ENCODE measurements at regions not wholly inside any gene's neighbourhood (a gene's known extent, or its start where the extent isn't known, plus 50 kb on each side); places are given as distances from the start of the nearest gene placed in this dataset.

- no peaks in the 10 kb centered on the region for H3K4me1 Mint-ChIP-seq (ENCODE audit: low read depth, unreplicated experiment)
- no peaks in the 10 kb centered on the region for H3K36me3 Mint-ChIP-seq (ENCODE audit: low read depth, unreplicated experiment)
- H3K9me3 Mint-ChIP-seq (ENCODE audit: unreplicated experiment) = peaks cover 3% of the 10 kb centered on the region
- H3K27me3 Mint-ChIP-seq (ENCODE audit: low read depth, unreplicated experiment) = no peaks in the 10 kb centered on the region
- TF ChIP-seq EZH2 (IDR thresholded peaks at IDR 0.05; ENCODE audit: insufficient read depth, low read length) = no peak
- TF ChIP-seq CTCF (IDR thresholded peaks at IDR 0.05; ENCODE audit: insufficient read depth, low read depth, low read length) = no peak
- H3K4me3 ChIP-seq (ENCODE audit: insufficient read depth, low read depth, low read length) = no peak overlapping the region
- H4K20me1 ChIP-seq (ENCODE audit: insufficient read depth, low read length) = no peaks in the 10 kb centered on the region
- H3K79me2 ChIP-seq (ENCODE audit: insufficient read depth, low read length) = no peaks in the 10 kb centered on the region
- H3K36me3 ChIP-seq (ENCODE audit: insufficient read depth, low read length) = no peaks in the 10 kb centered on the region
- no peak overlapping the region for H3K9ac ChIP-seq (ENCODE audit: low read length)
- no peaks in the 10 kb centered on the region for H3K9me3 ChIP-seq (ENCODE audit: insufficient read depth, low read depth, low read length)
- no peak for FAIRE-seq
- no peak overlapping the region for H3K27ac Mint-ChIP-seq (ENCODE audit: unreplicated experiment)
- DNase-seq (ENCODE audit: low read depth) = no peak
- H3K4me3 Mint-ChIP-seq (ENCODE audit: unreplicated experiment) = no peak overlapping the region
- no peaks in the 10 kb centered on the region for H3K27me3 ChIP-seq (ENCODE audit: insufficient read depth, low read length)
- H3K27ac ChIP-seq (ENCODE audit: low read depth, low read length) = no peak overlapping the region
- H3K4me2 ChIP-seq (ENCODE audit: low read length) = no peak overlapping the region
- no peaks in the 10 kb centered on the region for H3K4me1 ChIP-seq (ENCODE audit: insufficient read depth, low read length)
- H2AFZ ChIP-seq (ENCODE audit: low read depth, low read length) = no peak overlapping the region
Observed at GRCh38 chr7:138382862-138383565, 77.0 kb upstream of the TRIM24 start.

- Mint-ChIP-seq H3K4me3 (ENCODE audit: unreplicated experiment) (no peak overlapping the region), H3K9me3 (ENCODE audit: unreplicated experiment) (no peaks in the 10 kb centered on the region), H3K27me3 (ENCODE audit: low read depth, unreplicated experiment) (no peaks in the 10 kb centered on the region), H3K4me1 (ENCODE audit: low read depth, unreplicated experiment) (no peaks in the 10 kb centered on the region), H3K36me3 (ENCODE audit: low read depth, unreplicated experiment) (no peaks in the 10 kb centered on the region), H3K27ac (ENCODE audit: unreplicated experiment) (no peak overlapping the region)
- no peaks in the 10 kb centered on the region for H3K4me1 ChIP-seq (ENCODE audit: insufficient read depth, low read length)
- no peaks in the 10 kb centered on the region for H4K20me1 ChIP-seq (ENCODE audit: insufficient read depth, low read length)
- no peaks in the 10 kb centered on the region for H3K79me2 ChIP-seq (ENCODE audit: insufficient read depth, low read length)
- H3K27ac ChIP-seq (ENCODE audit: low read depth, low read length) = no peak overlapping the region
- H3K9ac ChIP-seq (ENCODE audit: low read length) = no peak overlapping the region
- FAIRE-seq (no peak), DNase-seq (ENCODE audit: low read depth) (no peak)
- no peaks in the 10 kb centered on the region for H3K9me3 ChIP-seq (ENCODE audit: insufficient read depth, low read depth, low read length)
- TF ChIP-seq EZH2 (IDR thresholded peaks at IDR 0.05; ENCODE audit: insufficient read depth, low read length) = no peak
- no peak for TF ChIP-seq CTCF (IDR thresholded peaks at IDR 0.05; ENCODE audit: insufficient read depth, low read depth, low read length)
- H3K4me3 ChIP-seq (ENCODE audit: insufficient read depth, low read depth, low read length) = no peak overlapping the region
- H2AFZ ChIP-seq (ENCODE audit: low read depth, low read length) = no peak overlapping the region
- H3K4me2 ChIP-seq (ENCODE audit: low read length) = no peak overlapping the region
- H3K27me3 ChIP-seq (ENCODE audit: insufficient read depth, low read length) = no peaks in the 10 kb centered on the region
- H3K36me3 ChIP-seq (ENCODE audit: insufficient read depth, low read length) = no peaks in the 10 kb centered on the region
Observed at GRCh38 chr7:138386821-138387220, 73.2 kb upstream of the TRIM24 start.

GRCh38 chr7:138387755-138388475, 72.1 kb upstream of the TRIM24 start:
- no peaks in the 10 kb centered on the region for H3K36me3 ChIP-seq (ENCODE audit: insufficient read depth, low read length)
- no peaks in the 10 kb centered on the region for H3K4me1 ChIP-seq (ENCODE audit: insufficient read depth, low read length)
- DNase-seq (ENCODE audit: low read depth) (no peak), FAIRE-seq (no peak)
- no peaks in the 10 kb centered on the region for H3K36me3 Mint-ChIP-seq (ENCODE audit: low read depth, unreplicated experiment)
- H3K4me2 ChIP-seq (ENCODE audit: low read length) = no peak overlapping the region
- no peak overlapping the region for H3K4me3 Mint-ChIP-seq (ENCODE audit: unreplicated experiment)
- H3K79me2 ChIP-seq (ENCODE audit: insufficient read depth, low read length) = no peaks in the 10 kb centered on the region
- H3K9me3 ChIP-seq (ENCODE audit: insufficient read depth, low read depth, low read length) = no peaks in the 10 kb centered on the region
- no peak overlapping the region for H3K4me3 ChIP-seq (ENCODE audit: insufficient read depth, low read depth, low read length)
- H4K20me1 ChIP-seq (ENCODE audit: insufficient read depth, low read length) = no peaks in the 10 kb centered on the region
- no peak overlapping the region for H3K9ac ChIP-seq (ENCODE audit: low read length)
- H3K27me3 Mint-ChIP-seq (ENCODE audit: low read depth, unreplicated experiment) = no peaks in the 10 kb centered on the region
- H3K4me1 Mint-ChIP-seq (ENCODE audit: low read depth, unreplicated experiment) = no peaks in the 10 kb centered on the region
- H2AFZ ChIP-seq (ENCODE audit: low read depth, low read length) = no peak overlapping the region
- no peak for TF ChIP-seq EZH2 (IDR thresholded peaks at IDR 0.05; ENCODE audit: insufficient read depth, low read length)
- TF ChIP-seq CTCF (IDR thresholded peaks at IDR 0.05; ENCODE audit: insufficient read depth, low read depth, low read length) = no peak
- no peaks in the 10 kb centered on the region for H3K27me3 ChIP-seq (ENCODE audit: insufficient read depth, low read length)
- no peak overlapping the region for H3K27ac Mint-ChIP-seq (ENCODE audit: unreplicated experiment)
- no peak overlapping the region for H3K27ac ChIP-seq (ENCODE audit: low read depth, low read length)
- no peaks in the 10 kb centered on the region for H3K9me3 Mint-ChIP-seq (ENCODE audit: unreplicated experiment)

All from astrocyte (in vitro differentiated cells and primary cell).